ENCODE measurements at regions not wholly inside any gene's neighbourhood (a gene's known extent, or its start where the extent isn't known, plus 50 kb on each side); places are given as distances from the start of the nearest gene placed in this dataset.

DNA sequence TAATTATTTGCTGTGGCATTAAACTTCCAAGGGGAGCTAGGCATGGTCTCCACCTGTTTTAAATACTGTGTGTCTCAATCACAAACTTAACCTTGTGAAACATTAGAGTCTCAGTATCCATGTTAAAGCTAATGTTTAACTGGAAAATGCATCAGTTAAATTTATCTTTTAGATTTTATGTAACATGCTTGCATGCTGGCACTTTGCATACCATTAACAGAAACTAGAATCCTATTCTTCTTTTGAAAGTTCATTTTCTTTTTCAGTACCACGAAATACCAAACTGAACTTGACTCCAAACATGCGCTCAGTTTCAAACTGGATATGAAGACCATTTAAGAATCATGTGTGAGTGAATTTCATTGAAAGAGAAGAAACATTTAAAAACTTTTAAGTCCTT is 328.9 kb upstream of the SLC10A2 start:
- TF ChIP-seq, protein P1, sequence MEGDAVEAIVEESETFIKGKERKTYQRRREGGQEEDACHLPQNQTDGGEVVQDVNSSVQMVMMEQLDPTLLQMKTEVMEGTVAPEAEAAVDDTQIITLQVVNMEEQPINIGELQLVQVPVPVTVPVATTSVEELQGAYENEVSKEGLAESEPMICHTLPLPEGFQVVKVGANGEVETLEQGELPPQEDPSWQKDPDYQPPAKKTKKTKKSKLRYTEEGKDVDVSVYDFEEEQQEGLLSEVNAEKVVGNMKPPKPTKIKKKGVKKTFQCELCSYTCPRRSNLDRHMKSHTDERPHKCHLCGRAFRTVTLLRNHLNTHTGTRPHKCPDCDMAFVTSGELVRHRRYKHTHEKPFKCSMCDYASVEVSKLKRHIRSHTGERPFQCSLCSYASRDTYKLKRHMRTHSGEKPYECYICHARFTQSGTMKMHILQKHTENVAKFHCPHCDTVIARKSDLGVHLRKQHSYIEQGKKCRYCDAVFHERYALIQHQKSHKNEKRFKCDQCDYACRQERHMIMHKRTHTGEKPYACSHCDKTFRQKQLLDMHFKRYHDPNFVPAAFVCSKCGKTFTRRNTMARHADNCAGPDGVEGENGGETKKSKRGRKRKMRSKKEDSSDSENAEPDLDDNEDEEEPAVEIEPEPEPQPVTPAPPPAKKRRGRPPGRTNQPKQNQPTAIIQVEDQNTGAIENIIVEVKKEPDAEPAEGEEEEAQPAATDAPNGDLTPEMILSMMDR (IDR thresholded peaks at IDR 0.05): no peak
- TF ChIP-seq POLR2A (IDR thresholded peaks at IDR 0.05): no peak
- no peak for TF ChIP-seq POLR2AphosphoS5 (IDR thresholded peaks at IDR 0.05)
